ENCODE measurements at regions not wholly inside any gene's neighbourhood (a gene's known extent, or its start where the extent isn't known, plus 50 kb on each side); places are given as distances from the start of the nearest gene placed in this dataset.

DNA sequence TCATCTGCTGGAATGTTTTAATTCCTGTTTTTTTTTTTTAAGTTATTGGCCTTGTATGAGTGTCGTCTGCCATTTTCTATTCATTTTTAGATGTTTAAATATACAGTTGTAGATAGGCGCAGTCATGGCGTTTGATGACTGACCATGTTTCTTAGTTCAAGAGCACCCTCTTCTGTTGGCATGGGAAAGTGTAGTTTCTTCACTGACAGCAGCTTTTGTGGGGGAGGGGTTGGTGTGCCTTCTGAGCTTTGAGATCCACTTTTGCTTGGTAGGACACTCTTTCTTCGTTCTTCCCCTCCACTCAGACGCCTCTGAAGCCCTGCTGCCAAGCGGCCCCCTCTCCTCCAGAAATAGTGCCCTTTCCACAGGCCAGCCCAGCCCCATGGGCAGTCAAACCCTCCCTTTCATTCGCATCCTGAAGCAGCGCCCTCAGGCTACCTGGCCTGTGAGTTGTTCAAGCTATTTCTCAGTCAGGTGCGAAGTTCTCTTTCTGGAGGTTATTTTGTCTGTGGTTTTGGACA, 492.0 kb downstream of the TNS1 start:
- Histone ChIP-seq H3K4me1 (peaks cover 0 to 19% (median 3%) of the 10 kb centered on the region in 4 donors), H3K4me3 (no peak overlapping the region), H3K36me3 (no peaks in the 10 kb centered on the region), H3K27me3 (no peaks in the 10 kb centered on the region), H3K27ac (peak overlapping the region in 1 of 5 donors; percentile 26), H3K9me3 (no peaks in the 10 kb centered on the region)
- WGBS, 5 donors: 20 to 27% (median 22%) methylated on average over 9 of the region's 9 CpGs
- TF ChIP-seq POLR2A (IDR thresholded peaks at IDR 0.05) (no peak), EP300 (IDR thresholded peaks at IDR 0.05) (no peak), POLR2AphosphoS5 (IDR thresholded peaks at IDR 0.05) (peak in 2 of 3 donors; percentile 14 to 64)
- TF ChIP-seq, protein P1, sequence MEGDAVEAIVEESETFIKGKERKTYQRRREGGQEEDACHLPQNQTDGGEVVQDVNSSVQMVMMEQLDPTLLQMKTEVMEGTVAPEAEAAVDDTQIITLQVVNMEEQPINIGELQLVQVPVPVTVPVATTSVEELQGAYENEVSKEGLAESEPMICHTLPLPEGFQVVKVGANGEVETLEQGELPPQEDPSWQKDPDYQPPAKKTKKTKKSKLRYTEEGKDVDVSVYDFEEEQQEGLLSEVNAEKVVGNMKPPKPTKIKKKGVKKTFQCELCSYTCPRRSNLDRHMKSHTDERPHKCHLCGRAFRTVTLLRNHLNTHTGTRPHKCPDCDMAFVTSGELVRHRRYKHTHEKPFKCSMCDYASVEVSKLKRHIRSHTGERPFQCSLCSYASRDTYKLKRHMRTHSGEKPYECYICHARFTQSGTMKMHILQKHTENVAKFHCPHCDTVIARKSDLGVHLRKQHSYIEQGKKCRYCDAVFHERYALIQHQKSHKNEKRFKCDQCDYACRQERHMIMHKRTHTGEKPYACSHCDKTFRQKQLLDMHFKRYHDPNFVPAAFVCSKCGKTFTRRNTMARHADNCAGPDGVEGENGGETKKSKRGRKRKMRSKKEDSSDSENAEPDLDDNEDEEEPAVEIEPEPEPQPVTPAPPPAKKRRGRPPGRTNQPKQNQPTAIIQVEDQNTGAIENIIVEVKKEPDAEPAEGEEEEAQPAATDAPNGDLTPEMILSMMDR (IDR thresholded peaks at IDR 0.05): peak in 5 of 7 experiments; percentile 27 to 89 (median 57)
- intact Hi-C loops (cut with DNase I; ENCODE audit: low total_unique reads): loop anchor here (10.0 kb wide), 1 partner anchor 826 kb away; no protein-coding TSS in a partner anchor
- peak; percentile 52 to 94 for DNase-seq

DNA sequence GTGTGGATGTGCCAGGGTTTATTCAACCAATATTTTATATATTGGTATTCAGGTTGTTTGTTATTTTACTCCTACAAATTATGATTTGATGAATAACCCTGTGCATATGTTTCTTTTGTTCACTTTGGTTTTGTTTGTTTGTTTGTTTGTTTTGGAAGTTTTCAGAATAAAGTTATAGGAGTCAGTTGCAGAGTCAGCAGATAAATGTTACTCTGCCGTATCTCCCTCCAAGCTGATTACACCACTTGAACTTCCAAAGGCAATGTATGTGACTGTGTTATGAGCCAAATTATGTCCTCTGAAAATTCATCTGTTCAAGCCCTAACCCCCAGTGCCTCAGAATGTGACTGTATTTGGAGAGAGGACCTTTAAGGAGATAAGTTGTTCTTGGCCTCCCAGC, 497.5 kb downstream of the TNS1 start:
- WGBS, 5 donors: 77 to 92% (median 86%) methylated on average over 1 of the region's 1 CpG
- DNase-seq: no peak
- Histone ChIP-seq H3K27ac (no peak overlapping the region), H3K36me3 (no peaks in the 10 kb centered on the region), H3K4me1 (peaks cover 0 to 1% (median 0%) of the 10 kb centered on the region in 4 donors), H3K9me3 (no peaks in the 10 kb centered on the region), H3K27me3 (no peaks in the 10 kb centered on the region), H3K4me3 (no peak overlapping the region)
- no peak for TF ChIP-seq POLR2A (IDR thresholded peaks at IDR 0.05)
- TF ChIP-seq, protein P1 (IDR thresholded peaks at IDR 0.05): no peak
- no peak for TF ChIP-seq POLR2AphosphoS5 (IDR thresholded peaks at IDR 0.05)
- TF ChIP-seq EP300 (IDR thresholded peaks at IDR 0.05): no peak
- intact Hi-C loops (cut with DNase I; ENCODE audit: low total_unique reads): no loop called here

DNA sequence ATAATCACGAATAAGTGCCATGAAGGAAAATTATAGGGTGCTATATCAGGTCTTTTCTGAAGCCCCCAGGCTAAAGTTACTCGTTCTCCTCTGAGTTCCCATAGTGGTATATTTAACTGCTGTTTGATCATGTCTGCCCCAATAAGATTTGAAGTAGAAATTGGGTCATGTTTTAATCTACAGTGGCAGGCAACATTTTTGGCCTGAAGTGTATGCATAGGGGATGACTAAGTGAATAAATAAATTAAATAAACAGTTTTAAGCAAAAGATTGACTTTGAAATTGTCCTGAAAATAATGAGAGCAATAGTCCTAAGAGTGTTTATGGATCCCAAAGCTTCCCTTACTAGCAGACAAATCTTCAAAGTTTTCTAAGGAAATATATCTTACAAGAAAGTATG, 500.9 kb downstream of the TNS1 start:
- intact Hi-C loops (cut with DNase I; ENCODE audit: low total_unique reads): no loop called here

GRCh38 chr2:217497843-217498377, 504.9 kb downstream of the TNS1 start:
- WGBS, 5 donors: 68 to 82% (median 74%) methylated on average over 3 of the region's 3 CpGs
- no peaks in the 10 kb centered on the region for H3K4me1 ChIP-seq
- H3K4me3 ChIP-seq: no peak overlapping the region
- intact Hi-C loops (cut with DNase I; ENCODE audit: low total_unique reads): no loop called here
- TF ChIP-seq, protein P1 (IDR thresholded peaks at IDR 0.05): no peak
- TF ChIP-seq EP300 (IDR thresholded peaks at IDR 0.05): no peak
- TF ChIP-seq POLR2AphosphoS5 (IDR thresholded peaks at IDR 0.05): no peak
- TF ChIP-seq POLR2A (IDR thresholded peaks at IDR 0.05): no peak
- DNase-seq: no peak
- H3K9me3 ChIP-seq: no peaks in the 10 kb centered on the region
- H3K27ac ChIP-seq: no peak overlapping the region
- H3K27me3 ChIP-seq: no peaks in the 10 kb centered on the region
- H3K36me3 ChIP-seq: no peaks in the 10 kb centered on the region

More for the DNA sequence above, 500.9 kb downstream of the TNS1 start:
- 50 to 81% (median 66%) methylated on average over 2 of the region's 2 CpGs for WGBS, 5 donors
- Histone ChIP-seq H3K27me3 (no peaks in the 10 kb centered on the region), H3K27ac (no peak overlapping the region), H3K4me1 (no peaks in the 10 kb centered on the region), H3K9me3 (no peaks in the 10 kb centered on the region), H3K4me3 (no peak overlapping the region), H3K36me3 (no peaks in the 10 kb centered on the region)
- DNase-seq: no peak
- TF ChIP-seq POLR2AphosphoS5 (IDR thresholded peaks at IDR 0.05) (no peak), POLR2A (IDR thresholded peaks at IDR 0.05) (no peak), EP300 (IDR thresholded peaks at IDR 0.05) (no peak)
- TF ChIP-seq, protein P1 (IDR thresholded peaks at IDR 0.05): no peak
